ENCODE measurements at regions not wholly inside any gene's neighbourhood (a gene's known extent, or its start where the extent isn't known, plus 50 kb on each side); places are given as distances from the start of the nearest gene placed in this dataset.

- Histone ChIP-seq H2AFZ (no peak overlapping the region), H3K27me3 (ENCODE audit: insufficient read depth, low read depth) (no peaks in the 10 kb centered on the region), H4K20me1 (ENCODE audit: insufficient read depth) (no peaks in the 10 kb centered on the region), H3K4me3 (no peak overlapping the region), H3K36me3 (ENCODE audit: low read depth) (no peaks in the 10 kb centered on the region), H3K4me1 (replicated peaks; ENCODE audit: insufficient read depth) (no peaks in the 10 kb centered on the region), H3F3A (ENCODE audit: insufficient read depth, low read depth) (no peaks in the 10 kb centered on the region), H3K9me3 (ENCODE audit: insufficient read depth, low read depth) (no peaks in the 10 kb centered on the region), H3K27ac (no peak overlapping the region), H3K79me2 (ENCODE audit: low read depth) (no peaks in the 10 kb centered on the region), H3K4me2 (no peak overlapping the region), H3K9me2 (ENCODE audit: insufficient read depth) (no peaks in the 10 kb centered on the region)
- DNase-seq = no peak
- no TSS peak for BruUV-seq (replicated peaks)
- ChIA-PET POLR2A (ENCODE audit: unreplicated experiment) (no interaction called here), CTCF (no interaction called here)
- intact Hi-C loops (cut with micrococcal nuclease; ENCODE audit: unreplicated experiment) = no loop called here
- no peak for TF ChIP-seq EZH2 (IDR thresholded peaks at IDR 0.05; ENCODE audit: low read depth)
- no peak for TF ChIP-seq CTCF (conservative IDR thresholded peaks at IDR 0.05)
These were observed 172.9 kb downstream of the CMPK2 start for GRCh38 chr2:6692819-6693218.

GRCh38 chr2:6694555-6694954 is 171.2 kb downstream of the CMPK2 start:
- no peaks in the 10 kb centered on the region for H3K9me3 ChIP-seq (ENCODE audit: insufficient read depth, low read depth)
- H3K9me2 ChIP-seq (ENCODE audit: insufficient read depth) = no peaks in the 10 kb centered on the region
- H2AFZ ChIP-seq = no peak overlapping the region
- H3K36me3 ChIP-seq (ENCODE audit: low read depth) = no peaks in the 10 kb centered on the region
- POLR2A ChIA-PET (ENCODE audit: unreplicated experiment) = no interaction called here
- BruUV-seq (replicated peaks) = no TSS peak
- intact Hi-C loops (cut with micrococcal nuclease; ENCODE audit: unreplicated experiment) = no loop called here
- no peaks in the 10 kb centered on the region for H3K79me2 ChIP-seq (ENCODE audit: low read depth)
- CTCF ChIA-PET = no interaction called here
- H3F3A ChIP-seq (ENCODE audit: insufficient read depth, low read depth) = no peaks in the 10 kb centered on the region
- TF ChIP-seq EZH2 (IDR thresholded peaks at IDR 0.05; ENCODE audit: low read depth) (no peak), CTCF (conservative IDR thresholded peaks at IDR 0.05) (no peak)
- H3K27ac ChIP-seq = no peak overlapping the region
- no peak overlapping the region for H3K4me2 ChIP-seq
- no peaks in the 10 kb centered on the region for H3K27me3 ChIP-seq (ENCODE audit: insufficient read depth, low read depth)
- no peaks in the 10 kb centered on the region for H4K20me1 ChIP-seq (ENCODE audit: insufficient read depth)
- H3K4me1 ChIP-seq (replicated peaks; ENCODE audit: insufficient read depth) = no peaks in the 10 kb centered on the region
- H3K4me3 ChIP-seq = no peak overlapping the region
- DNase-seq = no peak

GRCh38 chr2:6700335-6700734 is 165.4 kb downstream of the CMPK2 start:
- DNase-seq = no peak

More at GRCh38 chr2:6700335-6700734, 165.4 kb downstream of the CMPK2 start:
- POLR2A ChIA-PET (ENCODE audit: unreplicated experiment) = no interaction called here
- Histone ChIP-seq H3K9me3 (ENCODE audit: insufficient read depth, low read depth) (0 out of 2 replicates have a peak, but pooled peaks cover 4% of the 10 kb centered on the region), H3K36me3 (ENCODE audit: low read depth) (no peaks in the 10 kb centered on the region), H3K27ac (no peak overlapping the region), H3K4me1 (replicated peaks; ENCODE audit: insufficient read depth) (no peaks in the 10 kb centered on the region), H3F3A (ENCODE audit: insufficient read depth, low read depth) (no peaks in the 10 kb centered on the region), H2AFZ (no peak overlapping the region), H3K79me2 (ENCODE audit: low read depth) (no peaks in the 10 kb centered on the region), H3K27me3 (ENCODE audit: insufficient read depth, low read depth) (no peaks in the 10 kb centered on the region), H4K20me1 (ENCODE audit: insufficient read depth) (no peaks in the 10 kb centered on the region), H3K4me2 (no peak overlapping the region), H3K4me3 (no peak overlapping the region), H3K9me2 (ENCODE audit: insufficient read depth) (no peaks in the 10 kb centered on the region)
- no peak for TF ChIP-seq EZH2 (IDR thresholded peaks at IDR 0.05; ENCODE audit: low read depth)
- no peak for TF ChIP-seq CTCF (conservative IDR thresholded peaks at IDR 0.05)
- no TSS peak for BruUV-seq (replicated peaks)
- intact Hi-C loops (cut with micrococcal nuclease; ENCODE audit: unreplicated experiment) = no loop called here
- CTCF ChIA-PET = no interaction called here

Data from PC-9 (cell line).